ENCODE measurements at regions not wholly inside any gene's neighbourhood (a gene's known extent, or its start where the extent isn't known, plus 50 kb on each side); places are given as distances from the start of the nearest gene placed in this dataset.

- Histone ChIP-seq H3K79me1 (ENCODE audit: insufficient read depth, low read depth, low read length, poor library complexity, severe bottlenecking) (no peaks in the 10 kb centered on the region), H3K27me3 (ENCODE audit: insufficient read depth, low read length) (no peaks in the 10 kb centered on the region), H3K18ac (ENCODE audit: insufficient read length, low read depth, low read length) (no peak overlapping the region), H4K20me1 (ENCODE audit: control insufficient read depth, insufficient read depth, insufficient read length) (no peaks in the 10 kb centered on the region), H2BK12ac (ENCODE audit: insufficient read length, low read depth, low read length) (no peak overlapping the region), H3K56ac (ENCODE audit: insufficient read length, low read depth, low read length) (no peak overlapping the region), H4K91ac (ENCODE audit: insufficient read length, low read depth, low read length) (no peak overlapping the region), H2BK120ac (ENCODE audit: low read depth, low read length, poor library complexity, severe bottlenecking) (no peak overlapping the region), H3K4ac (ENCODE audit: low read depth, low read length) (no peak overlapping the region), H3K4me2 (ENCODE audit: insufficient read depth, insufficient read length, low read length) (no peak overlapping the region), H3K23me2 (ENCODE audit: insufficient read length, low read depth, low read length, poor library complexity, severe bottlenecking) (no peaks in the 10 kb centered on the region), H4K8ac (replicated peaks; ENCODE audit: insufficient read length, low read depth, low read length) (no peak overlapping the region), H3K9ac (ENCODE audit: extremely low read depth, insufficient read length, low read length) (no peak overlapping the region), H3T11ph (ENCODE audit: low read length) (no peak overlapping the region), H3K79me2 (ENCODE audit: insufficient read depth, low read length) (no peaks in the 10 kb centered on the region), H4K5ac (ENCODE audit: insufficient read length, low read depth, low read length) (no peak overlapping the region), H2BK5ac (ENCODE audit: insufficient read length, low read length) (no peak overlapping the region), H3K9me3 (ENCODE audit: control insufficient read depth, low read depth, low read length) (no peaks in the 10 kb centered on the region), H3K14ac (ENCODE audit: insufficient read depth, low read length) (no peak overlapping the region), H3K4me1 (ENCODE audit: insufficient read depth, low read length) (no peaks in the 10 kb centered on the region; the same call in none of the 2 replicates), H2BK15ac (ENCODE audit: low read depth, low read length) (no peak overlapping the region; the same call in 1 of the 2 replicates), H2AK5ac (ENCODE audit: insufficient read length, low read length) (no peak overlapping the region), H3K27ac (ENCODE audit: insufficient read length, low read depth, low read length) (no peak overlapping the region), H2AFZ (ENCODE audit: low read length) (no peak overlapping the region), H3K23ac (ENCODE audit: insufficient read length, low read depth, low read length) (no peak overlapping the region), H2BK20ac (ENCODE audit: low read depth, low read length, poor library complexity, severe bottlenecking) (no peak overlapping the region)
- WGBS (ENCODE audit: extremely low coverage, insufficient read length, low lambda C conversion rate) = no CpG with 5 or more reads among the region's 5 CpGs
- no peak overlapping the region for H3K27ac Mint-ChIP-seq
- H3K4me1 Mint-ChIP-seq = peaks cover 13 to 20% of the 10 kb centered on the region in 2 experiments
- H3K27me3 Mint-ChIP-seq (ENCODE audit: low read depth) = no peaks in the 10 kb centered on the region; the same call in 1 of the 2 replicates
- no peak for DNase-seq
- no peaks in the 10 kb centered on the region for H3K9me3 Mint-ChIP-seq
- H3K36me3 Mint-ChIP-seq (ENCODE audit: insufficient read depth in 1 of 3, low read depth in 3 of 3) = no peaks in the 10 kb centered on the region; a peak in 1 of 7 replicates
- no peak overlapping the region for H3K4me3 Mint-ChIP-seq
- TF ChIP-seq CTCF (conservative IDR thresholded peaks at IDR 0.05) = no peak
Measured at GRCh38 chr2:16137080-16137755, 196.9 kb downstream of the MYCN start.

Measured in H9 (cell line).